ENCODE measurements at regions not wholly inside any gene's neighbourhood (a gene's known extent, or its start where the extent isn't known, plus 50 kb on each side); places are given as distances from the start of the nearest gene placed in this dataset.

DNA sequence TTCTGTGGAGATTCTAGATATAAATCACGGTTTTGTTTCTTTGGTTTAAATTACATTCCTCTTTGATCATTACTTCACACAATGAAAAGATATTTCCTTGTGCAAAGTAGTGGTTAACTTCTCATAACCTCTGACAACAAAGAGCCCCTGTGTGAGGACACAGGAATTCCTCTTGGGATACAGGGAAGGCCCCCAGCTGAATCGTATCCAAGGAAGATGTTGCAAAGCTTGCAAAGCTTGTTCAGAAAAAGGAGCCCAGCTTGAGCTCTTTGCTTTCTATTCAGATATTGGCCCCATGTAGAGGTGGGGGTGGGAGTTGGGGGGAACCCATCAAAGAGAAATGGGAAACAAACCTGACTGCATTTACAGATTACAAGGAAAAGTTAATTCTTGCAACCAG is 145.7 kb downstream of the RELL1 start:
- DNase-seq = no peak
- peaks cover 5% of the 10 kb centered on the region for H3K9me3 Mint-ChIP-seq
- H3K4me3 Mint-ChIP-seq = no peak overlapping the region
- H3K27ac Mint-ChIP-seq = no peak overlapping the region
- no peaks in the 10 kb centered on the region for H3K36me3 Mint-ChIP-seq (ENCODE audit: low read depth)
- H3K4me1 Mint-ChIP-seq = peaks cover 6% of the 10 kb centered on the region
- TF ChIP-seq, protein P1, sequence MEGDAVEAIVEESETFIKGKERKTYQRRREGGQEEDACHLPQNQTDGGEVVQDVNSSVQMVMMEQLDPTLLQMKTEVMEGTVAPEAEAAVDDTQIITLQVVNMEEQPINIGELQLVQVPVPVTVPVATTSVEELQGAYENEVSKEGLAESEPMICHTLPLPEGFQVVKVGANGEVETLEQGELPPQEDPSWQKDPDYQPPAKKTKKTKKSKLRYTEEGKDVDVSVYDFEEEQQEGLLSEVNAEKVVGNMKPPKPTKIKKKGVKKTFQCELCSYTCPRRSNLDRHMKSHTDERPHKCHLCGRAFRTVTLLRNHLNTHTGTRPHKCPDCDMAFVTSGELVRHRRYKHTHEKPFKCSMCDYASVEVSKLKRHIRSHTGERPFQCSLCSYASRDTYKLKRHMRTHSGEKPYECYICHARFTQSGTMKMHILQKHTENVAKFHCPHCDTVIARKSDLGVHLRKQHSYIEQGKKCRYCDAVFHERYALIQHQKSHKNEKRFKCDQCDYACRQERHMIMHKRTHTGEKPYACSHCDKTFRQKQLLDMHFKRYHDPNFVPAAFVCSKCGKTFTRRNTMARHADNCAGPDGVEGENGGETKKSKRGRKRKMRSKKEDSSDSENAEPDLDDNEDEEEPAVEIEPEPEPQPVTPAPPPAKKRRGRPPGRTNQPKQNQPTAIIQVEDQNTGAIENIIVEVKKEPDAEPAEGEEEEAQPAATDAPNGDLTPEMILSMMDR (IDR thresholded peaks at IDR 0.05) = no peak
- H3K27me3 Mint-ChIP-seq (ENCODE audit: low read depth, poor library complexity) = no peaks in the 10 kb centered on the region

DNA sequence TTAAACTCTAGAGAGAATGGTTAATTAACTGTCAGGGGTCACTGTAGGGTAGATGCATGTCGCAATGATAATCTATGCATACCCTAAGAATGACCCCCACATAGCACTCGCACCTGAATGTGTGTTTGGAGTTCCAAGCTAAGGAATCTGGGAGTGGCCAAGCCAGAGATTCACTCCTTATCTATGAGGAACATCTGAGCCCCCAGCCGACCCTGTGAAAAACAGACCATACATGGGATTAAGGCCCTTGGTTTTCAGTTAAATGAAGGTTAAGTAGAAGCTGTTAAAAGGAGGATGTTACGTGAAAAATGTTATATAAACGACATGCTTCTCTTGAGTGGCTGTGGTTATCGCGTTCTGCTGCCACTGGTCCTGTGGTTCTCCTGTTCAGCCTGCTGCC is 147.2 kb downstream of the RELL1 start:
- Mint-ChIP-seq H3K27me3 (ENCODE audit: low read depth, poor library complexity) (no peaks in the 10 kb centered on the region), H3K27ac (no peak overlapping the region), H3K4me1 (peaks cover 6% of the 10 kb centered on the region), H3K36me3 (ENCODE audit: low read depth) (no peaks in the 10 kb centered on the region), H3K4me3 (no peak overlapping the region), H3K9me3 (no peaks in the 10 kb centered on the region)
- TF ChIP-seq, protein P1 (IDR thresholded peaks at IDR 0.05) = no peak
- no peak for DNase-seq

DNA sequence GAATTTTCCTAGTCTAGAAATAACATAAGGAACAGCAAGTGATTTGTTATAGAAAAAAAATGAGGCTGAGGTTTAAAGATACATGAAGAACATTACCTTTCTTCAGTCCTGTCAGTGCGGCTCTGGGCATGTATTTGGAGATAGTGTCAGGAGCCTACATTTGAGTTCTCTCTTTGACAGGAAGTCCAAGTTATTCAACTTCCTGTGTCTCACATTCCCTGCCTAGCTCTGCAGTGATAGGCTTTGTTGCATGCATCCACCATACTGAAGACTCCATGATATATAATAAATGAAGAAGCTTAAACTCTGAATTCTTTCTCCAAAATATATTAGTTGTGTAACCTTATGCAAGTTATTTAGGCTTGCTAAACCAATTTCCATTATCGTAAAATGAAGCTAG is 148.7 kb downstream of the RELL1 start:
- Mint-ChIP-seq H3K27me3 (ENCODE audit: low read depth, poor library complexity) (no peaks in the 10 kb centered on the region), H3K27ac (no peak overlapping the region), H3K9me3 (no peaks in the 10 kb centered on the region), H3K4me1 (peaks cover 6% of the 10 kb centered on the region), H3K36me3 (ENCODE audit: low read depth) (no peaks in the 10 kb centered on the region), H3K4me3 (no peak overlapping the region)
- TF ChIP-seq, protein P1 (IDR thresholded peaks at IDR 0.05) = no peak
- no peak for DNase-seq

DNA sequence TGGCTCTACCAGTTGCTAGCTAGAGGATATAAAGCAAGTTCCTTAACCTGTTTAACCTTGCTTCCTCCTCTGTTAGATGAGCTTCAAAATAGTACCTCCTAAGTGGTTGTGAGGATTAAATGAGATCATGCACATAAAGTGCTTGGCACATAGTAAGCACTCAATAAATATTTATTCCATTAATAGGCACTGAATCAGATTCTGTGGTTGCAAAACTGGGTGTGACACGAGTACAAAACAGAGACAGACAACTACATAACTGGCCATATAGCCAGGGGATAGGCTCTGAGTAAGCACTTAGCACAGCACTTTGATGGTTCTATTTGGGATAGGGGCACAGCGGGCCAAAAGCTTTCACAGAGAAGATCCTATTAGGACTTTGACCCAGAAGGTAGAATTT is 150.3 kb downstream of the RELL1 start:
- H3K4me3 Mint-ChIP-seq = no peak overlapping the region
- TF ChIP-seq, protein P1 (IDR thresholded peaks at IDR 0.05) = no peak
- no peaks in the 10 kb centered on the region for H3K36me3 Mint-ChIP-seq (ENCODE audit: low read depth)
- no peak for DNase-seq
- H3K9me3 Mint-ChIP-seq = no peaks in the 10 kb centered on the region
- H3K4me1 Mint-ChIP-seq = peaks cover 1% of the 10 kb centered on the region
- no peaks in the 10 kb centered on the region for H3K27me3 Mint-ChIP-seq (ENCODE audit: low read depth, poor library complexity)
- no peak overlapping the region for H3K27ac Mint-ChIP-seq

DNA sequence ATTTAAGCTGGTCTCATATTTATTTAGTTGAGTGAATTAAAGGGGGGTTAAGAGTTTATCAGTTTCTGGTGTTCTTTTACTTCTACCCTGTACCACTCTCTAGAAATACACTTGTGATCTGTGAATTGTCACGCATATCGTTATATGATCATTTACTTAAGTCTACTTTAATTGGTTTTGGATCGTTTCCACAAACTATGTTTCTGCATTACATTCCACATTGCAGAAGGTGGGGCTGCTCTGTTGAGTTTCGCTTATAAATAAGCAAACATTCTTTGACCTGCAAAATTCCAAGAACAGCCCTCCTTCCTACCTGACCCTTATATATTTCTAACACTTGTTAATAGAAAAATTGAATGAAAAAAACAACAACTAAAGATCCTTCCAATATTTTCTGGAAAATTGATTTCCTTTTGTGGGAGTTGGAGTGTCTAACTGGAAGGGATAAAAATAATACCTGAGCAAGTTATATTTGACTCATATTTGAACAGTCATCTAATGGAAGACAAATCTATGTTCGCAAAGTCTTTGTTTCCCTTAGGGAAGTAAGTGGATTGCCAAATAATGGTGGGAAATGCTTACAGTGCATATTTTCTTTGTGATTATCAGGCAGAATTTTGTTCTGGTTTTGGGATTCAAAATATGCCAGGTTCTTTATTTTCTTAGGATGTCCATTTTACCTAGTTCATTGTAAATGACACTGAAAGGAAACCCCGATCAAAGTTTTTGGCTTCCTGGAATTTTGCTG is 152.7 kb downstream of the RELL1 start:
- Mint-ChIP-seq H3K27ac (no peak overlapping the region), H3K27me3 (ENCODE audit: low read depth, poor library complexity) (no peaks in the 10 kb centered on the region), H3K4me3 (no peak overlapping the region), H3K4me1 (no peaks in the 10 kb centered on the region), H3K9me3 (no peaks in the 10 kb centered on the region), H3K36me3 (ENCODE audit: low read depth) (no peaks in the 10 kb centered on the region)
- no peak for DNase-seq
- TF ChIP-seq, protein P1 (IDR thresholded peaks at IDR 0.05) = no peak

DNA sequence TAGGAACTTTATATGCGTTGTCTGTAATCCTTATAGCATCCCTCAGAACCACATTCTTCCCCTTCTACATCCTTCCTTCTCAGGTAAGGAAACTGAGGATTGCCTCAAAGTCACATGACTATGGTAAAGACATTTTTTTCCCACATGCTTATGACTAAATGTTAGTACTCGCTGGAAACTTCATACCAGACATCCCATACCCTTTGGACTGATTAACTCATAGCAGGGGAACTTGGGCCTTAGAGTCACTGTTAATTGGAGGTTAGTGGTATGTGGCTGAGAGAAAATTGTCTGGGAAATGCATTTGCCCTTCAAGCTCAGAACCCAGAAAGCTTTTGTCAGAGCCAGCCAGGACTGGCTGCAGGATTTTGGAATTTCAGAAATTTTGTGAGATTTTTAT is 155.0 kb downstream of the RELL1 start:
- DNase-seq = no peak
- H3K27ac Mint-ChIP-seq = no peak overlapping the region
- H3K4me1 Mint-ChIP-seq = no peaks in the 10 kb centered on the region
- no peak overlapping the region for H3K4me3 Mint-ChIP-seq
- H3K36me3 Mint-ChIP-seq (ENCODE audit: low read depth) = no peaks in the 10 kb centered on the region
- TF ChIP-seq, protein P1 (IDR thresholded peaks at IDR 0.05) = no peak
- H3K27me3 Mint-ChIP-seq (ENCODE audit: low read depth, poor library complexity) = no peaks in the 10 kb centered on the region
- no peaks in the 10 kb centered on the region for H3K9me3 Mint-ChIP-seq
